ENCODE measurements at regions not wholly inside any gene's neighbourhood (a gene's known extent, or its start where the extent isn't known, plus 50 kb on each side); places are given as distances from the start of the nearest gene placed in this dataset.

DNA sequence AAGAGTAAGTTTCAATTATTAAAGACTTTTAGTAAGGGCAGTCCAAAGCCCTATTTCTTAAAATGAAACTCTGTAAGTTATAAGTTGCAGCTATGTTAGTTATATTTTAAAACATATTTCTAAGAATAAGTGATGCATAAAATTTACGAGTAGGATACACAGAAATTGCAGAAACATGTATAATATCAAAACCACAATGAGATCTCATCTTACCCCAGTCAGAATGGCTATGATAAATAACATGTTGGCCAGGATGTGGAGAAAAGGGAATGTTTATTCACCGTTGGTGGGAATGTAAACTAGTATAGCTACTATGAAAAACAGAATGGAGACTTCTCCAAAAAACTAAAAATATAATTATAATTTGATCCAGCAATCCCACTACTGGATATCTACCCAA, 201.2 kb downstream of the CBLN2 start:
- DNase-seq: no peak

DNA sequence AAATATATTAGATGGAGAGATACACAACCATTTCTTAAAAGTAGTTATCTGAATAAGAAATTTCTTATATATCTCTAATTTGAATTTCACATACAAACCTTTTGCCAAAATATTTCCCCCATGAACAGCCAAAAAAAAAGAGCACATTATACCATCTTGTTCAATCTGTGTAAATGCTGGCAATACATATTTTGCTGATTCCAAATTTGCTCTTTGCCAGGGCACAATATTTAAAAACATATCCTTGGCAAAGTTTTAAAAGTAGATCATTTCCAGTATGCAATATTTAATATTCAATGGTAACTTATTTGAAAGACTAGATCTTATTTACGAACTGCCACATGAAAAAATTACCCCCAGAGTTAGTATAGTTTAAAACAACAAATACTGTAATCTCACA, 204.2 kb downstream of the CBLN2 start:
- no peak for DNase-seq

DNA sequence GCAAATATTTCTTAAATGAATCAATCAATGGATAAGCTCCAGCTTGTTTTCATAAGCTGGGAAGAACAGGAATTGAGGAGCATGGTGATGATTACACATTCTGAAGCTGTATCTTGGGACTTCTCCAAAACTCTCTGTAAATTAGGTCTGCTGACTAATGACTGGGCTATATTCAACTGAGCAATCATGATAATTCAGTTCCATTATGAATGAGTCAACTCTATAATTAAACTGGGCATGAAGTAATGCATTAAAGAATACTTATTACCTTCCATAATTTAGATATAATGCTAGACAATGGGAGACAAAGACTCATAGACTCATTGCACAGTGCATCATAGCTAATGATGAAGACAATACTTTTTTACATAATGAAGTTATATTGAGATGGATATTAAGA, 207.4 kb downstream of the CBLN2 start:
- DNase-seq: no peak

DNA sequence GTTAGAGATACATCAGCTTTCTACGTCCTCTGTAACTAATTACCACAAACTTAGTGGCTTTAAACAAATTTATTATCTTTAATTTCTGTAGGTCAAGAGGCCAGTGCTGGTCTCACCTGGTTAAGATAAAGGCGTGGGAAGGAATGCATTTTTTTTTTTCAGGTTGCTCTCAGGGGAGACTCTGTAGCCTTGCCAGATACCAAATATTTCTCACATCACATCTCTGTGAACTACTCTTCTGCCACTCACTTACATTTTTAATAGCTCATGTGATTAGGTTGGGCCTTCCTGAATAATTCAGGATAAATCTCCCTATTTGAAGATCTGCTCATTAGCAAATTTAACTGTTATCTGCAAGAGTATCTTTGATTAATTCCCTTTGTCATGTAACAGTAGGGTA, 214.6 kb downstream of the CBLN2 start:
- no peak for DNase-seq

- DNase-seq: no peak
Observed at GRCh38 chr18:72325307-72325706, 218.8 kb downstream of the CBLN2 start.

DNA sequence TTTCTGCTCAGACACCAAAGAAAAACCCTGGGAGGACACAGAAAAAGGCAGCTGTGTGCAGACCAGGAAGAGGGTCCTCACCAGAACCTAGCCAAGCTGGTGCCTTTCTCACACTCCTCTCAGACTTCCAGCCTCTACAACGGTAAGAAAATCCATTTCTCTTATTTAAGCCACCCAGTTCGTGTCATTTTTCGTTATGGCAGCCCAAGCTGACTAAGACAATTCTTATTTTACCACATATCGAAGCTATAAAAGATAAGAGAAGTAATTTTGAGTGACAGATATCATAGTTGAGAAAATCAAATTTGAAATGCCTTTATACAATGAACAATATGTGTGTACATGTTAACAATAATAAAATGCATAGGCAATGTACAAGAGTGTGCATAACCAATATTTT, 219.5 kb downstream of the CBLN2 start:
- DNase-seq: no peak

GRCh38 chr18:72316497-72316896, 227.6 kb downstream of the CBLN2 start:
- DNase-seq: no peak

GRCh38 chr18:72283148-72283925, 260.8 kb downstream of the CBLN2 start:
- DNase-seq: no peak

DNA sequence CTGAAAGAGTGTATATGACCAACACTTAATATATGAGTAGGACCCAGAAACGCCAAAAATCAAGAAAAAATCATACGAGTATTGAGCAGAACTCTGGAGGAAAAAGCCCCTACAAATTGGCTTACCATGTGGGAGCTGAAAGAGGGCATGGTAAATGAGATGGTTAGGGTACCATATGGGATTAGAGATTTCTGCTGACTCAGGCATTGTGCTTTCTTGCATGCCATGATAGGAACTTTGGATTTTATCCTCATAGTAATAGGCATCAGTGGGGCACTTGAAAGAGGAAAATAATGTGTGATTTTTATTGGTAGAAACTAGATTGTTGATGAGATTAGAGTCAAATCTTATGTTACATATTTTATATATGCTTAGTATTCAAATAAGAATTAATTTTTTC, 271.1 kb downstream of the CBLN2 start:
- no peak for DNase-seq

DNA sequence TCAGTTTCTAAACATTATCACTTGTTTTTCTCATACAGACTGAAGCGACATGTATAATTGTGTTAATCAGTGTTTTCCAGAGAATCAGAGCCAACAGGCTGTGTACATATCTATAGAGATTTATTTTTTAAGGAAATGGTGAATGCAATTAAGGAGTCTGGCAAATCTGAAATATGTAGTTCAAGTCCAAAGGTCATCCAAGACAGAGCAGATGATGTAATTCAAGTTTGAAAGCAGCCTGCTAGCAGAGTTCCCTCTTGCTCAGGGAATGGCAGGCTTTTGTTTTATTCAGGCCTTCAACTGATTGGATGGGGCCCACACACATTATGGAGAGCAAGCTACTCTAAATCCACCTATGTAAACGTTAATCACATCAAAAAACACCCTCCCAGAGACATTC, 282.6 kb downstream of the CBLN2 start:
- no peak for DNase-seq

GRCh38 chr18:72246076-72246475, 298.1 kb downstream of the CBLN2 start:
- no peak for DNase-seq

DNA sequence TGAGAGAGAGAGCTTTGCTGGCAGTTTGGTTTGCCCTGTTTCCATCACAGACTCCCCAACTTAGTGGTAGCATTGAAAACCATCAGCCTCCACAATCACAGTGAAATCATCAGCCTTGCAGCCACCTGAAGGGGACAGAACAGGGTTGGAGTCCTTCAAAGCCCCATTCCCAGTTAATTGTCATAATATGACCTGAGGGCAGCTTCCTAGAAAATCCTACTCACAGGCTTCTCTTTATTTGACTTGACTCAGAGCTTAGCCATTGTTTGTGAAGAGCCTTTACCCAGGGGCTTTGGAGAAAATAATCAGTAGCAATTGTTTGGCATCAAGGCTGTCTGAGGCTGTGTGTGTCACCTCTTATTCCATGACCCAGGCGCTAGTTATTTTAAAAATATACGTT, 308.7 kb downstream of the CBLN2 start:
- no peak for DNase-seq

DNA sequence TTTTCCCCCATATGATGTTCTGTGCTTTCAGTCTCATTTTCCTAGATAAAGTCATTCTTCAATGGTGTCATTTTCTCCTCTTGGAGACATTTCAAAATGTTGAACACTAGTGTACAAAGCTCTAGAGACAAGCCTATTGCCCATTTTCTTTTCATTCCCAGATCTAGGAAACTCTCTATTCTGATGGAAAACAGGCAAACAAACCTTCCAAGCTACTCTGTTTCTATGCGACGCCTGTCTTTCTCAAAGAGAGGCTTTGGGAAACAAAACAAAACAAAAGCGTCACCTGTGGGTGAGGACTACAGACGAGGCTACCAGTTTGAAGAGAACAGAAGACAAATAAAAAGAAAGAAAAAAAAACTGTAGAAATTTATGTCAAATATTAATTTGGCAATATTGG, 311.0 kb downstream of the CBLN2 start:
- no peak for DNase-seq

DNA sequence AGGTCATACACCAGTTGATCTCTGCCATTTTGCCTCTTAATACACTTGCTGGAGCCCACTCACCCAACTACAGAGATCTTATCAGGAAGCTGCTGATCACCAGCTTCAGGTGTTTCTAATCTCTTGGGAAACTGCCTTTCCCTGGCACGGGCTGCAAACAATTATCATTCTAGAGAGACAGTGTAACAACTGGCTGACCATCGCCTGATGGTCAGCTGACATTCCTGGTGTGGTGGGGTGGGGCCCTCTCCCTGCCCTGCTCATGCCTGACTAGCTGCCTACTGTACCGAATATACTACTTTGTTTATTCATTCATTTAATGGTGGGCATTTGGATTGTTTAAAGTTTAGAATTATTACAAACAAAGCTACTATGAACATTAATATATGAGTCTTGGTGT, 311.5 kb downstream of the CBLN2 start:
- DNase-seq: no peak

GRCh38 chr18:72225958-72226357, 318.2 kb downstream of the CBLN2 start:
- no peak for DNase-seq

- DNase-seq: no peak
Observed at GRCh38 chr18:72223733-72224132, 320.4 kb downstream of the CBLN2 start.

GRCh38 chr18:72208920-72209676, 335.0 kb downstream of the CBLN2 start:
- no peak for DNase-seq

- DNase-seq: no peak
Observed at GRCh38 chr18:72207280-72207679, 336.9 kb downstream of the CBLN2 start.

DNA sequence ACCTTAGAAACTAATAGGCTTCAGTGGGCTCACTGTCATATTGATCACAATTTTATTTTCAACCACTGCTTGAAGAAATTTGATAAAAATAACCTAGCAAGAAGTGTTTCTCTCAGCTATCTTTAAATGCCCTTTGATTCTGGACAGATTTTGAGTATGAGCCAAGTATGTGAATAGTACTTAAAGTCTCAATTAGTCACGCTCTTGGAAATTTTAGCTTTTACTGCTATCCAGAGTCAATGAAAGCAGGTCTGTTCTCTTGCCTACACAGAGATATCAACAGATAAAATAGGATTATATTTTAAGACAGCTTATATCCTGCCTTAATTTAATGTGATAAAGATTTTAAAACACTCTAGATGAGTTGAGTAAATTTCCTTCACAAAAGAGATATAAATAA, 337.3 kb downstream of the CBLN2 start:
- DNase-seq: no peak

DNA sequence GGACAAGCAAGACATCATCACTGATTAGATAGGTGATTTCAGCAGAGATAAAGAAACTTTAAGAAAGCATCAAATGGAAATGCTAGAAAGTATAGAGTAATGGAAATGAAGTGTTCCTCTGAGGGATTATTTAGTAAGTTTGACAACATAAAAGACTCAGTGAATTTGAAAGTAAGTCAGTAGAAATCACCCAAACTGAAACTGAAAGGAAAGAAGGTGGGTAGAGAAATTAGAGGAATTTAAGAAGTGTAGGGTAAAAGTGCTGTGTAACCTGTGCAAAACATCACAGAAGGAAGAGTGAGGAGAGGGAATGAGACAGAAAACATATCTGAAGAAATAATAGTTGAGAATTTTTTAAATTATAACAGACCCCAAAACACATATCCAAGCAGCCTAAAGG, 343.1 kb downstream of the CBLN2 start:
- no peak for DNase-seq

GRCh38 chr18:72197591-72197990, 346.6 kb downstream of the CBLN2 start:
- no peak for DNase-seq

DNA sequence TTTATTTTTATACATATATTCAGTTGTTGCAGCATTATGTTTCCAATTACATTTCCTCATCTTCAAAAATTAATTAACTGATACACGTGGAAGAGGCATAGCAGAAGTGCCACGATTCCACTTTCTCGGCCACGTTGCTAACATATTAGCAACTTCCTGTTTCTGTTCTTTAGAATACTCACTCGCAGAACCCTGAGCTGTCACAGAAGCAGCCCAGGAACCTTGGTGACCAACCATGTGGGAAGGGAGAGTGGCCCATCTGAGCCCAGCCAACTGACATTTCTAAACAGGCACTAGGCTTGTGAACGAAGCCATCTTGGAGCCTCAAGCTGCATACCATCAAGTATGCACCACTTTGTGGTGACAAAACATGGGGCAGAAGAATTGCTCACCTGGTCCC, 350.1 kb downstream of the CBLN2 start:
- DNase-seq: no peak

DNA sequence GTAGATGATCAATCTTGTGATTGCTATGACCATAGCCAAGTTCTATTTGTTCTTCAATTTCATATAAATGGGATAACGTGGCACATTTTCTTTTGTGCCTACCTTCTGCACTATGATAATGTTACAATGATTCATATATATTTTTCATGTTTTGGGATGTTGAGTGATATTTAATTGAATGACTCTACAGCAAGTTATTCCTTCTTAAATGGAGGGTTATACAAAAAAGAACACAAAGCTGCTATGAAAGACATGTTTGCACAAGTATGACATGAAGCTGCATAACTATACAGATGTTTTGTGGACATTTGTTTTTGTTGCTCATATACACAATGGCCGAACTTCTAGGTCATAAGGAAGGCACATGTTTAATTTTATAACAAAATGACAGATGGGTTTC, 356.2 kb downstream of the CBLN2 start:
- no peak for DNase-seq

GRCh38 chr18:72181241-72181764, 362.8 kb downstream of the CBLN2 start:
- DNase-seq: no peak

All from T1000 (cell line).